NT2/D1 (cell line): ENCODE measurements at regions not wholly inside any gene's neighbourhood (a gene's known extent, or its start where the extent isn't known, plus 50 kb on each side); places are given as distances from the start of the nearest gene placed in this dataset.

Source experiments
- SUZ12 ChIP-seq: IDR thresholded peaks from 2 replicates; pipeline ENCODE4 v1.6.1; 2011; ENCODE audit not compliant: insufficient read length, insufficient read depth; ENCODE audit errors: extremely low read depth
- YY1 ChIP-seq: IDR thresholded peaks from 2 replicates; pipeline ENCODE4 v1.6.1; 2011; ENCODE audit not compliant: insufficient read length, insufficient read depth
- ZNF274 ChIP-seq: IDR thresholded peaks from 2 replicates; pipeline ENCODE4 v1.6.1; 2011; ENCODE audit warnings: mild to moderate bottlenecking, low read depth, low read length

GRCh38 chr14:87492561-87492960, 500.4 kb downstream of the GALC start:
- no peak for TF ChIP-seq YY1
- TF ChIP-seq ZNF274 = no peak
- TF ChIP-seq SUZ12 = no peak
